Natural killer cell (primary cell): ENCODE measurements at regions not wholly inside any gene's neighbourhood (a gene's known extent, or its start where the extent isn't known, plus 50 kb on each side); places are given as distances from the start of the nearest gene placed in this dataset.

ENCODE experiments used
- ATAC-seq, 3 donors: fragments of 150-1000 bp in 2 of 3; fragments of 200-7000 bp in 1 of 3; cut with Tn5 transposase; 1 replicate in 1 of 3; 2 replicates in 2 of 3; pipeline ENCODE4 v1.10.0; 2021; ENCODE audit warnings: mild to moderate bottlenecking in 2 of 3, moderate library complexity in 2 of 3
- DNase-seq, 2 donors: peaks; one replicate each; pipeline versions ENCODE4 v3.0.0 to v3.0.0-alpha.2; 2013 to 2021; ENCODE audit warnings: mixed read lengths in 1 of 2
- H3K27ac ChIP-seq: one replicate; pipeline ENCODE4 v1.5.1; 2013; ENCODE audit warnings: mild to moderate bottlenecking, low read length
- H3K27me3 ChIP-seq: one replicate; pipeline ENCODE4 v1.6.1; 2013; ENCODE audit warnings: low read length; ENCODE audit not compliant: control insufficient read depth, insufficient read depth
- H3K36me3 ChIP-seq: one replicate; pipeline ENCODE4 v1.6.1; 2013; ENCODE audit warnings: low read length; ENCODE audit not compliant: control insufficient read depth, insufficient read depth
- H3K4me1 ChIP-seq: one replicate; pipeline ENCODE4 v1.6.1; 2013; ENCODE audit warnings: low read length; ENCODE audit not compliant: control insufficient read depth, insufficient read depth
- H3K4me3 ChIP-seq: one replicate; pipeline ENCODE4 v1.5.1; 2013; ENCODE audit warnings: low read length
- H3K9me3 ChIP-seq: one replicate; pipeline ENCODE4 v1.6.1; 2013; ENCODE audit warnings: low read length; ENCODE audit not compliant: control insufficient read depth, insufficient read depth
- H3K27ac Mint-ChIP-seq, 2 donors: one replicate each; pipeline ENCODE4 v1.8.0; 2022; ENCODE audit warnings: mild to moderate bottlenecking in 2 of 2, mixed read lengths in 2 of 2, moderate library complexity in 1 of 2
- H3K27me3 Mint-ChIP-seq, 2 donors: one replicate each; pipeline ENCODE4 v1.8.0; 2022; ENCODE audit warnings: low read depth in 2 of 2, mixed read lengths in 2 of 2
- H3K36me3 Mint-ChIP-seq: one replicate; pipeline ENCODE4 v1.8.0; 2022; ENCODE audit warnings: mixed read lengths
- H3K4me1 Mint-ChIP-seq, 2 donors: one replicate each; pipeline ENCODE4 v1.8.0; 2022; ENCODE audit warnings: mixed read lengths in 2 of 2
- H3K4me3 Mint-ChIP-seq: one replicate; pipeline ENCODE4 v1.8.0; 2022; ENCODE audit warnings: mild to moderate bottlenecking, moderate library complexity, mixed read lengths
- H3K9me3 Mint-ChIP-seq, 2 donors: one replicate each; pipeline ENCODE4 v1.8.0; 2022; ENCODE audit warnings: mixed read lengths in 2 of 2
- WGBS: methylation state at CpG from one replicate; pipeline ENCODE4 v1.1.7; 2013; ENCODE audit warnings: missing lambda C conversion rate; ENCODE audit not compliant: insufficient coverage; 5-methylcytosine and 5-hydroxymethylcytosine counted together
- intact Hi-C: fragments of 100-400 bp; cut with micrococcal nuclease; formaldehyde crosslinking; loops from one replicate; pipeline ENCODE4 v1.14.2; 2022
- TF ChIP-seq, protein P1 (sequence below): fragments of 200-600 bp; IDR thresholded peaks from one replicate; pipeline ENCODE4 v1.8.0; 2022; ENCODE audit warnings: antibody characterized with exemption

DNA sequence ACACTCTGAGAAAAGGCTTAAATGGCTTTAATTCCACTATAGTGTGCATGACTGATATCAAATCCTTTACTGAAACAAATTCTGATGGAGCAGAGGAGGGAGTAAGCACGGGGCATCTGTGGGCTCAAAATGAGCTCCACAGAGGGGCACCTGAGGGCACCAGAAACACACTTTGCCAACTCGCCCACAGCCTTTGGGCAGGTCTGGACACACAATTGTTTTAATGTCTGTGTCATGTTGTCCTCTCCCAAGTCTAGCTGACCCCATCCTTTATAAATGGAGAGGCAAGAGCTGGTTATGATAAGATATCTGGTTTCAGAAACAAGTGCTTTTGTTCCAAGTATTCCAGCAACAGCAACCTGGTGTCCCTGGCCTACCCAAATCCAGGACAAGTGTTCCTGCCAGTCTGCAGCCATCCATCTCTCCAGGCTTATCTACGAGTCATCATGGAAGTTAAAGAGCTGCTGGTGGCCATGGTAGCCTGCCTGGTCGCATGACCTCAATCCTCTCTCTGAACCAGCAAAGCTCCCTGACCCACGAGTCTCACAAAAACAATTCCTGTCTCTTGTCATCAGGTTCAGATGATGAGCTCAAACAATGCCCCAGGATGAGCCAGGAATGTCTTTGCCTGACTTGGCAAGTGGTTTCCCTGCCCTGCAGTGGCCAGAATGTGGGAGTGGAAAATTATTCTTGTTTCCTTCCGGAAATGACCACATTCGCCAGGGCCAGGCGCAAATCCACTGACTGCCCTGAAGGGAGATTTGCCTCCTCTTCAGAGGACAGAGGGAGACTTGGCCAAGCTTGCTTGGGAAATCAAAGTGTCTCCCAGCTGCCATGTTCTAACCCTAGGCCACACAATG is 64.4 kb upstream of the TPM1 start:
- intact Hi-C loops, result no loop called here

DNA sequence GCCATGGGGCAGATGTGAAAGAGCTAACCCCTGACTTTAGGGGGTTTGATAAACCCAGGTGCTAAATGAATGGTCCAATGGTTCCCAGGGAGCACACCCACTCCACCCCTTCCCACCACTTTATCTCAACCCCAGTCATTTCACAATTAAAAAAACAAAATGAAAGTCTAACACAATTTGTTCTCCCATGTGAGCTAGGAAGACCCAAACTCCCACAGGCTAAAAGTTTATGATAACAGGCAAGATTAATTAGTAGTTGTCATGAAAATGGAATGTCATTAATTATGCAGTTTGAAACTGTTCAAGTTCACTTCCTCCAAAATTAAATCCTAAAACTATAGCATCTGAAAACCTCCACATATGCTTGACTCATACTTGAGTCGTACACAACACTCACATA is 63.3 kb upstream of the TPM1 start:
- H3K9me3 Mint-ChIP-seq, result no peaks in the 10 kb centered on the region
- TF ChIP-seq, protein P1, sequence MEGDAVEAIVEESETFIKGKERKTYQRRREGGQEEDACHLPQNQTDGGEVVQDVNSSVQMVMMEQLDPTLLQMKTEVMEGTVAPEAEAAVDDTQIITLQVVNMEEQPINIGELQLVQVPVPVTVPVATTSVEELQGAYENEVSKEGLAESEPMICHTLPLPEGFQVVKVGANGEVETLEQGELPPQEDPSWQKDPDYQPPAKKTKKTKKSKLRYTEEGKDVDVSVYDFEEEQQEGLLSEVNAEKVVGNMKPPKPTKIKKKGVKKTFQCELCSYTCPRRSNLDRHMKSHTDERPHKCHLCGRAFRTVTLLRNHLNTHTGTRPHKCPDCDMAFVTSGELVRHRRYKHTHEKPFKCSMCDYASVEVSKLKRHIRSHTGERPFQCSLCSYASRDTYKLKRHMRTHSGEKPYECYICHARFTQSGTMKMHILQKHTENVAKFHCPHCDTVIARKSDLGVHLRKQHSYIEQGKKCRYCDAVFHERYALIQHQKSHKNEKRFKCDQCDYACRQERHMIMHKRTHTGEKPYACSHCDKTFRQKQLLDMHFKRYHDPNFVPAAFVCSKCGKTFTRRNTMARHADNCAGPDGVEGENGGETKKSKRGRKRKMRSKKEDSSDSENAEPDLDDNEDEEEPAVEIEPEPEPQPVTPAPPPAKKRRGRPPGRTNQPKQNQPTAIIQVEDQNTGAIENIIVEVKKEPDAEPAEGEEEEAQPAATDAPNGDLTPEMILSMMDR, result no peak
- H3K4me3 Mint-ChIP-seq, result no peak overlapping the region
- intact Hi-C loops, result no loop called here
- Histone ChIP-seq H3K4me1 (no peaks in the 10 kb centered on the region), H3K9me3 (no peaks in the 10 kb centered on the region), H3K4me3 (no peak overlapping the region), H3K27ac (no peak overlapping the region), H3K36me3 (no peaks in the 10 kb centered on the region), H3K27me3 (peaks cover 3% of the 10 kb centered on the region)
- no peaks in the 10 kb centered on the region for H3K36me3 Mint-ChIP-seq
- no CpG with 5 or more reads among the region's 1 CpG for WGBS
- H3K27ac Mint-ChIP-seq, result no peak overlapping the region
- ATAC-seq, result no peak
- peaks cover 0 to 10% of the 10 kb centered on the region in 2 donors for H3K27me3 Mint-ChIP-seq
- no peak for DNase-seq
- no peaks in the 10 kb centered on the region for H3K4me1 Mint-ChIP-seq

More for the DNA sequence above, 64.4 kb upstream of the TPM1 start:
- Histone ChIP-seq H3K4me3 (no peak overlapping the region), H3K9me3 (no peaks in the 10 kb centered on the region), H3K27ac (no peak overlapping the region), H3K27me3 (no peaks in the 10 kb centered on the region), H3K36me3 (no peaks in the 10 kb centered on the region), H3K4me1 (no peaks in the 10 kb centered on the region)
- Mint-ChIP-seq H3K27ac (no peak overlapping the region), H3K4me1 (no peaks in the 10 kb centered on the region), H3K9me3 (no peaks in the 10 kb centered on the region), H3K27me3 (peaks cover 0 to 10% of the 10 kb centered on the region in 2 donors), H3K4me3 (no peak overlapping the region), H3K36me3 (no peaks in the 10 kb centered on the region)
- TF ChIP-seq, protein P1, result no peak
- ATAC-seq, result no peak
- no peak for DNase-seq
- WGBS, result 87% methylated on average over 8 of the region's 8 CpGs

DNA sequence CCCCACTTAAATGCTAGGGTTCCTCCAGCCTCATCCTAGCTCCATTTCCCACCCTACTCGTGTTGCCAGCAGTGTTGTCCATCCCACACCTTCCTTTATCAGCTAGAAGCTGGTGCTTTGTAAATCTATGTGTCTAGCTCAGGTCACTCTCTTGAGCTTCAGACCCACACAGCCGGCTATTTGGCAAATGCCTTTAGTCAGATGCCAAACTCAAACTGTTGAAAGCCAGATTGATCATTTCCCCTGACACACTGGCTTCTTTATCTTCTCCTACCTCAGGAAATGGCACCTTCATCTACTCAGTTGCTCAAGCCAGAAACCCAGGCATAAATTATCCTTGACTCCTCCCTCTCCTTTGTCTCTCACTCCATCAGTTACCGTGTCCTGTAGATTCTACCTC is 61.5 kb upstream of the TPM1 start:
- TF ChIP-seq, protein P1, result no peak
- ATAC-seq (no peak), DNase-seq (no peak)
- H3K36me3 ChIP-seq, result no peaks in the 10 kb centered on the region
- H3K27me3 ChIP-seq, result peaks cover 6% of the 10 kb centered on the region
- Mint-ChIP-seq H3K9me3 (no peaks in the 10 kb centered on the region), H3K36me3 (no peaks in the 10 kb centered on the region), H3K4me1 (no peaks in the 10 kb centered on the region), H3K27me3 (peaks cover 3 to 18% of the 10 kb centered on the region in 2 donors), H3K4me3 (no peak overlapping the region), H3K27ac (no peak overlapping the region)
- no peaks in the 10 kb centered on the region for H3K9me3 ChIP-seq
- no peak overlapping the region for H3K4me3 ChIP-seq
- no peak overlapping the region for H3K27ac ChIP-seq
- 52% methylated on average over 3 of the region's 3 CpGs for WGBS
- intact Hi-C loops, result no loop called here
- H3K4me1 ChIP-seq, result no peaks in the 10 kb centered on the region

DNA sequence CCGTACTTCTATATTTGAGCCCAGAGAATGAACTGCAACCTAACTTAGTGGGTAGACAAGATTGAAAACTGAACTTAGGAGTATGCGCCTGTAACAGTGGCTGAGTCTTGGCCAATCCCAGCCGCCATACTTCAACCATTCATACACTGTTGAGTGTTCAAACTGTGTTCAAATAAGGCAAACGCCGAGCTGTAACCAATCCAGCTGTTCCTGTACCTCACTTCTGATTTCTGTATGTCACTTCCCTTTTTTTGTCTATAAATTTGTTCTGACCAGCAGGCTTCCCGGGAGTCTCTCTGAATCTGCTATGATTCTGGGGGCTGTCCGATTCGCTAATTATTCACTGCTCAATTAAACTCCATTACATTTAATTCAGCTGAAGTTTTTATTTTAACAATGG is 58.6 kb upstream of the TPM1 start:
- no peaks in the 10 kb centered on the region for H3K4me1 ChIP-seq
- Mint-ChIP-seq H3K27me3 (peaks cover 9 to 15% of the 10 kb centered on the region in 2 donors), H3K36me3 (no peaks in the 10 kb centered on the region), H3K9me3 (no peaks in the 10 kb centered on the region), H3K4me3 (no peak overlapping the region), H3K4me1 (no peaks in the 10 kb centered on the region), H3K27ac (no peak overlapping the region)
- intact Hi-C loops, result no loop called here
- 50% methylated on average over 6 of the region's 8 CpGs for WGBS
- DNase-seq, result no peak
- no peak overlapping the region for H3K27ac ChIP-seq
- no peak for ATAC-seq
- H3K27me3 ChIP-seq, result peaks cover 6% of the 10 kb centered on the region
- no peak overlapping the region for H3K4me3 ChIP-seq
- no peaks in the 10 kb centered on the region for H3K9me3 ChIP-seq
- no peaks in the 10 kb centered on the region for H3K36me3 ChIP-seq
- TF ChIP-seq, protein P1, result no peak
